ENCODE measurements at regions not wholly inside any gene's neighbourhood (a gene's known extent, or its start where the extent isn't known, plus 50 kb on each side); places are given as distances from the start of the nearest gene placed in this dataset.

DNA sequence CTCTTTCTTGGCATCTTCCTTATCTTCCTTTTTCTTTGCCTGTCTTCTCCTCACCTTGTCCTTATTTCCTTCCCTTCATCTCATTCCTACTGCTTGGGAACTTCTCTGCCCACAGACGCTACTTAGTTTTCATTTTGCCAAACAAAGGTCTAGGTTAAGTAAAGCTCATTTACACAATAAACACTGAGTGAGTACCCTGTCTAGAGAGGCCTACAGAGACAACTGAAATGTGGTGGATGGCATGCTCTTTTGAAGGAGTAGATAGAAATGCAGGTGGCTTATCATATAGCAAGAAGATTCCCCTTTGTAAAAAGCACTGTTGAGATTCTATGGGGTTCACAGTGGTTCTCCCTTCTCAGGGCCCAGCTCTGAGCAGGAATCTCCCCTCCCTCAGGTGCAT lies 319.0 kb downstream of the CNTN3 start:
- intact Hi-C loops (cut with micrococcal nuclease; ENCODE audit: unreplicated experiment), result no loop called here

DNA sequence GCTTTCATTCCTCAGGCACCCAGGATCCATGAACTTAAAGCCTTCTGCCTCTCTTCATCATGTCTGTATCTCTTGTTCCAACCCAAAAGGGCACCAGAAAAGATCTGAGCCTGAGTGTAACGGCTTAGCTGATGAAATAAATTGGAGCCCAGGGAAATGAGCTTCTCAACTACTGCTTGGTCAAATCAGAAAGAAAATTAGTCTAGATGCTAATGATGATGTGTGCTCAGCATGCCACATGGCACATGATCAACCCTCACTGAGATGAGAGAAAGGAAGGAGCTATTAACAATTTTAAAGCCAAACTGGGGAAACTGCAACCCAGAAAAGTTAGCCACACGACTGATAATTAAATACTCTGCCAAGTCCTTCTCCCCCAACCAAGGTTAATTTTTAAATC lies 325.7 kb downstream of the CNTN3 start:
- Histone ChIP-seq H3F3A (ENCODE audit: insufficient read depth, low read depth) (no peaks in the 10 kb centered on the region), H3K9me3 (ENCODE audit: insufficient read depth, low read depth) (no peaks in the 10 kb centered on the region), H3K36me3 (ENCODE audit: low read depth) (no peaks in the 10 kb centered on the region), H3K4me1 (replicated peaks; ENCODE audit: insufficient read depth) (no peaks in the 10 kb centered on the region), H3K27ac (no peak overlapping the region), H3K79me2 (ENCODE audit: low read depth) (no peaks in the 10 kb centered on the region), H3K9me2 (ENCODE audit: insufficient read depth) (no peaks in the 10 kb centered on the region), H4K20me1 (ENCODE audit: insufficient read depth) (no peaks in the 10 kb centered on the region), H2AFZ (no peak overlapping the region), H3K4me2 (no peak overlapping the region), H3K4me3 (no peak overlapping the region), H3K27me3 (ENCODE audit: insufficient read depth, low read depth) (no peaks in the 10 kb centered on the region)
- TF ChIP-seq, protein P1, sequence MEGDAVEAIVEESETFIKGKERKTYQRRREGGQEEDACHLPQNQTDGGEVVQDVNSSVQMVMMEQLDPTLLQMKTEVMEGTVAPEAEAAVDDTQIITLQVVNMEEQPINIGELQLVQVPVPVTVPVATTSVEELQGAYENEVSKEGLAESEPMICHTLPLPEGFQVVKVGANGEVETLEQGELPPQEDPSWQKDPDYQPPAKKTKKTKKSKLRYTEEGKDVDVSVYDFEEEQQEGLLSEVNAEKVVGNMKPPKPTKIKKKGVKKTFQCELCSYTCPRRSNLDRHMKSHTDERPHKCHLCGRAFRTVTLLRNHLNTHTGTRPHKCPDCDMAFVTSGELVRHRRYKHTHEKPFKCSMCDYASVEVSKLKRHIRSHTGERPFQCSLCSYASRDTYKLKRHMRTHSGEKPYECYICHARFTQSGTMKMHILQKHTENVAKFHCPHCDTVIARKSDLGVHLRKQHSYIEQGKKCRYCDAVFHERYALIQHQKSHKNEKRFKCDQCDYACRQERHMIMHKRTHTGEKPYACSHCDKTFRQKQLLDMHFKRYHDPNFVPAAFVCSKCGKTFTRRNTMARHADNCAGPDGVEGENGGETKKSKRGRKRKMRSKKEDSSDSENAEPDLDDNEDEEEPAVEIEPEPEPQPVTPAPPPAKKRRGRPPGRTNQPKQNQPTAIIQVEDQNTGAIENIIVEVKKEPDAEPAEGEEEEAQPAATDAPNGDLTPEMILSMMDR (conservative IDR thresholded peaks at IDR 0.05), result no peak
- no peak for TF ChIP-seq EZH2 (IDR thresholded peaks at IDR 0.05; ENCODE audit: low read depth)
- CTCF ChIA-PET, result no interaction called here
- no TSS peak for BruUV-seq (replicated peaks)
- no peak for DNase-seq
- POLR2A ChIA-PET (ENCODE audit: unreplicated experiment), result no interaction called here
- intact Hi-C loops (cut with micrococcal nuclease; ENCODE audit: unreplicated experiment), result no loop called here

More for the DNA sequence above, 319.0 kb downstream of the CNTN3 start:
- Histone ChIP-seq H3K27me3 (ENCODE audit: insufficient read depth, low read depth) (no peaks in the 10 kb centered on the region), H3K36me3 (ENCODE audit: low read depth) (no peaks in the 10 kb centered on the region), H3K4me2 (no peak overlapping the region), H2AFZ (no peak overlapping the region), H3K9me3 (ENCODE audit: insufficient read depth, low read depth) (no peaks in the 10 kb centered on the region), H3K4me1 (replicated peaks; ENCODE audit: insufficient read depth) (no peaks in the 10 kb centered on the region), H3K79me2 (ENCODE audit: low read depth) (no peaks in the 10 kb centered on the region), H3F3A (ENCODE audit: insufficient read depth, low read depth) (no peaks in the 10 kb centered on the region), H3K9me2 (ENCODE audit: insufficient read depth) (no peaks in the 10 kb centered on the region), H3K27ac (no peak overlapping the region), H4K20me1 (ENCODE audit: insufficient read depth) (no peaks in the 10 kb centered on the region), H3K4me3 (no peak overlapping the region)
- TF ChIP-seq, protein P1 (conservative IDR thresholded peaks at IDR 0.05), result no peak
- no peak for TF ChIP-seq EZH2 (IDR thresholded peaks at IDR 0.05; ENCODE audit: low read depth)
- ChIA-PET CTCF (no interaction called here), POLR2A (ENCODE audit: unreplicated experiment) (no interaction called here)
- no peak for DNase-seq
- no TSS peak for BruUV-seq (replicated peaks)

GRCh38 chr3:74287557-74287956 lies 326.9 kb downstream of the CNTN3 start:
- H3K4me1 ChIP-seq (replicated peaks; ENCODE audit: insufficient read depth), result no peaks in the 10 kb centered on the region
- H3K4me3 ChIP-seq, result no peak overlapping the region
- no peaks in the 10 kb centered on the region for H3K79me2 ChIP-seq (ENCODE audit: low read depth)
- no peak overlapping the region for H3K4me2 ChIP-seq
- H3K36me3 ChIP-seq (ENCODE audit: low read depth), result no peaks in the 10 kb centered on the region
- no peaks in the 10 kb centered on the region for H3K27me3 ChIP-seq (ENCODE audit: insufficient read depth, low read depth)
- H3K9me3 ChIP-seq (ENCODE audit: insufficient read depth, low read depth), result no peaks in the 10 kb centered on the region
- H3K9me2 ChIP-seq (ENCODE audit: insufficient read depth), result no peaks in the 10 kb centered on the region
- ChIA-PET CTCF (no interaction called here), POLR2A (ENCODE audit: unreplicated experiment) (no interaction called here)
- intact Hi-C loops (cut with micrococcal nuclease; ENCODE audit: unreplicated experiment), result no loop called here
- no TSS peak for BruUV-seq (replicated peaks)
- no peaks in the 10 kb centered on the region for H4K20me1 ChIP-seq (ENCODE audit: insufficient read depth)
- no peak overlapping the region for H2AFZ ChIP-seq
- no peaks in the 10 kb centered on the region for H3F3A ChIP-seq (ENCODE audit: insufficient read depth, low read depth)
- DNase-seq, result no peak
- H3K27ac ChIP-seq, result no peak overlapping the region
- TF ChIP-seq, protein P1 (conservative IDR thresholded peaks at IDR 0.05), result no peak
- TF ChIP-seq EZH2 (IDR thresholded peaks at IDR 0.05; ENCODE audit: low read depth), result no peak

Data from PC-9 (cell line).